Endodermal cell (in vitro differentiated cells): ENCODE measurements at regions not wholly inside any gene's neighbourhood (a gene's known extent, or its start where the extent isn't known, plus 50 kb on each side); places are given as distances from the start of the nearest gene placed in this dataset.

Experiments
- DNase-seq: peaks from one replicate; pipeline ENCODE4 v3.0.0-alpha.2; 2017
- H3K27ac ChIP-seq: 2 replicates; pipeline ENCODE4 v1.5.1; 2013; ENCODE audit warnings: mild to moderate bottlenecking, low read depth, low read length, moderate library complexity
- H3K27me3 ChIP-seq: 2 replicates; pipeline ENCODE4 v1.6.1; 2013; ENCODE audit warnings: mild to moderate bottlenecking, low read length, moderate library complexity; ENCODE audit not compliant: insufficient read depth, control insufficient read depth, poor library complexity, severe bottlenecking
- H3K36me3 ChIP-seq: 2 replicates; pipeline ENCODE4 v1.7.0; 2013; ENCODE audit warnings: mild to moderate bottlenecking, low read length, moderate library complexity; ENCODE audit not compliant: control insufficient read depth, insufficient read depth
- H3K4me1 ChIP-seq: one replicate; pipeline ENCODE4 v1.7.0; 2013; ENCODE audit warnings: low read length; ENCODE audit not compliant: control insufficient read depth, insufficient read depth
- H3K4me3 ChIP-seq: 2 replicates; pipeline ENCODE4 v1.5.1; 2013; ENCODE audit warnings: mild to moderate bottlenecking, low read length, moderate library complexity
- H3K9ac ChIP-seq: 2 replicates; pipeline ENCODE4 v1.6.1; 2013; ENCODE audit warnings: mild to moderate bottlenecking, low read length, moderate library complexity; ENCODE audit not compliant: poor library complexity, severe bottlenecking; ENCODE audit errors: extremely low read depth
- H3K9me3 ChIP-seq: 2 replicates; pipeline ENCODE4 v1.6.1; 2013; ENCODE audit warnings: mild to moderate bottlenecking, low read length, moderate library complexity; ENCODE audit not compliant: control insufficient read depth
- H3K27ac Mint-ChIP-seq: 2 replicates; pipeline ENCODE4 v1.8.0; 2020; ENCODE audit warnings: mixed read lengths
- H3K27me3 Mint-ChIP-seq: 2 replicates; pipeline ENCODE4 v1.8.0; 2021; ENCODE audit warnings: mild to moderate bottlenecking, mixed read lengths; ENCODE audit not compliant: insufficient read depth
- H3K36me3 Mint-ChIP-seq: 2 replicates; pipeline ENCODE4 v1.8.0; 2020; ENCODE audit warnings: low read depth, mixed read lengths
- H3K4me1 Mint-ChIP-seq: 2 replicates; pipeline ENCODE4 v1.8.0; 2020; ENCODE audit warnings: mixed read lengths
- H3K4me3 Mint-ChIP-seq: 2 replicates; pipeline ENCODE4 v1.8.0; 2020; ENCODE audit warnings: mild to moderate bottlenecking, moderate library complexity, mixed read lengths
- H3K9me3 Mint-ChIP-seq: 2 replicates; pipeline ENCODE4 v1.8.0; 2020; ENCODE audit warnings: mild to moderate bottlenecking, mixed read lengths
- CTCF ChIP-seq: fragments of 200-600 bp; sonication (generic); conservative IDR thresholded peaks from 2 replicates; pipeline ENCODE4 v1.5.0; 2021; ENCODE audit warnings: antibody characterized with exemption, mild to moderate bottlenecking
- WGBS, 2 experiments: methylation state at CpG; one replicate each; pipeline versions ENCODE4 v1.1.5 to v1.1.7; 2013; ENCODE audit warnings: missing lambda C conversion rate in 2 of 2, mixed read lengths in 1 of 2; ENCODE audit not compliant: insufficient coverage in 1 of 2, insufficient read length in 1 of 2; 5-methylcytosine and 5-hydroxymethylcytosine counted together

- Histone ChIP-seq H3K27me3 (no peaks in the 10 kb centered on the region), H3K9me3 (no peaks in the 10 kb centered on the region), H3K27ac (no peak overlapping the region), H3K4me1 (no peaks in the 10 kb centered on the region), H3K4me3 (no peak overlapping the region), H3K36me3 (no peaks in the 10 kb centered on the region), H3K9ac (no peak overlapping the region)
- DNase-seq: no peak
- Mint-ChIP-seq H3K36me3 (no peaks in the 10 kb centered on the region), H3K27me3 (no peaks in the 10 kb centered on the region), H3K4me1 (no peaks in the 10 kb centered on the region), H3K9me3 (no peaks in the 10 kb centered on the region), H3K27ac (no peak overlapping the region), H3K4me3 (no peak overlapping the region)
- TF ChIP-seq CTCF: no peak
- WGBS, 2 experiments: 95 to 100% methylated on average over 1 to 2 of the region's 2 CpGs
Observed at GRCh38 chr3:124663690-124664089, 66.6 kb upstream of the UMPS start.

- no peak overlapping the region for H3K4me3 ChIP-seq
- DNase-seq: no peak
- H3K27me3 ChIP-seq: no peaks in the 10 kb centered on the region
- H3K27me3 Mint-ChIP-seq: no peaks in the 10 kb centered on the region
- H3K27ac ChIP-seq: no peak overlapping the region
- H3K4me3 Mint-ChIP-seq: no peak overlapping the region
- H3K27ac Mint-ChIP-seq: no peak overlapping the region
- no peak overlapping the region for H3K9ac ChIP-seq
- H3K4me1 Mint-ChIP-seq: no peaks in the 10 kb centered on the region
- no peaks in the 10 kb centered on the region for H3K36me3 Mint-ChIP-seq
- WGBS, 2 experiments: 83 to 87% methylated on average over 1 to 2 of the region's 2 CpGs
- no peaks in the 10 kb centered on the region for H3K36me3 ChIP-seq
- no peaks in the 10 kb centered on the region for H3K9me3 ChIP-seq
- H3K9me3 Mint-ChIP-seq: no peaks in the 10 kb centered on the region
- TF ChIP-seq CTCF: no peak
- H3K4me1 ChIP-seq: no peaks in the 10 kb centered on the region
Observed at GRCh38 chr3:124664804-124665203, 65.4 kb upstream of the UMPS start.

GRCh38 chr3:124666067-124666466 is 64.2 kb upstream of the UMPS start:
- H3K27ac ChIP-seq: no peak overlapping the region
- H3K27me3 ChIP-seq: no peaks in the 10 kb centered on the region
- no peaks in the 10 kb centered on the region for H3K4me1 ChIP-seq
- no peak overlapping the region for H3K27ac Mint-ChIP-seq
- no peak overlapping the region for H3K4me3 Mint-ChIP-seq
- no peaks in the 10 kb centered on the region for H3K36me3 Mint-ChIP-seq
- no peak for DNase-seq
- H3K4me1 Mint-ChIP-seq: no peaks in the 10 kb centered on the region
- no peaks in the 10 kb centered on the region for H3K36me3 ChIP-seq
- no peaks in the 10 kb centered on the region for H3K9me3 ChIP-seq
- no peaks in the 10 kb centered on the region for H3K9me3 Mint-ChIP-seq
- TF ChIP-seq CTCF: no peak
- no peak overlapping the region for H3K4me3 ChIP-seq
- WGBS, 2 experiments: 87 to 89% methylated on average over 3 to 5 of the region's 5 CpGs
- no peaks in the 10 kb centered on the region for H3K27me3 Mint-ChIP-seq
- no peak overlapping the region for H3K9ac ChIP-seq
